ENCODE measurements at regions not wholly inside any gene's neighbourhood (a gene's known extent, or its start where the extent isn't known, plus 50 kb on each side); places are given as distances from the start of the nearest gene placed in this dataset.

DNA sequence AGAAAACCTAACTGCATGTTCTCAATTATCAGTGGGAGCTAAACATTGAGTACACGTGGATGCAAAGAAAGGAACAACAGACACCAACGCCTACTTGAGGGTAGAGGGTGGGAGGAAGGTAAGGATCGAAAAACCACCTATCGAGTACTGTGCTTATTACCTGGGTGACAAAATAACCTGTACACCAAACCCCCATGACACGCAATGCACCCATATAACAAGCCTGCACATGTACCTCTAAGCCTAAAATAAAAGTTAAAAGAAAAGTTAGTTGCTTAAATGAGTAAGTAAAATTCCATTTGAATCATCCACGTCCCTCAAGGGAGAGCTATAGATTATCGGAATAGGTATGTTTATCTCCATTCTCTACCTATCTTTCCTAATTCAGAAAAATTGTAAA is 210.2 kb upstream of the ADCY2 start:
- Histone ChIP-seq H3K27ac (ENCODE audit: low read depth in 1 of 2, low read length in 2 of 2) (no peak overlapping the region), H2AFZ (ENCODE audit: insufficient read depth, low read depth, low read length, poor library complexity, severe bottlenecking) (no peak overlapping the region), H3K4me1 (ENCODE audit: control insufficient read depth in 1 of 2, insufficient read depth in 2 of 2, low read length in 2 of 2) (no peaks in the 10 kb centered on the region), H3K4me3 (replicated peaks in 1 of 3; ENCODE audit: low read depth in 2 of 3, low read length in 3 of 3) (no peak overlapping the region), H3K79me2 (ENCODE audit: insufficient read depth, low read length) (no peaks in the 10 kb centered on the region), H4K20me1 (ENCODE audit: insufficient read depth, low read length) (no peaks in the 10 kb centered on the region), H3K9ac (ENCODE audit: insufficient read depth, low read length, poor library complexity, severe bottlenecking) (no peak overlapping the region), H3K9me3 (replicated peaks in 1 of 2; ENCODE audit: control insufficient read depth in 1 of 2, insufficient read depth in 1 of 2, low read length in 2 of 2) (peaks cover 0 to 2% of the 10 kb centered on the region in 2 donors), H3K27me3 (ENCODE audit: control insufficient read depth in 2 of 2, insufficient read depth in 2 of 2, low read length in 2 of 2) (no peaks in the 10 kb centered on the region), H3K36me3 (replicated peaks in 1 of 2; ENCODE audit: control insufficient read depth in 1 of 2, insufficient read depth in 2 of 2, low read length in 2 of 2) (no peaks in the 10 kb centered on the region), H3K4me2 (replicated peaks; ENCODE audit: extremely low read depth, low read length, poor library complexity, severe bottlenecking) (no peak overlapping the region)
- intact Hi-C loops (cut with micrococcal nuclease): no loop called here
- no peak for DNase-seq
- no CpG with 5 or more reads among the region's 7 CpGs for WGBS (ENCODE audit: insufficient coverage)
- peaks cover 0 to 11% (median 2%) of the 10 kb centered on the region in 7 donors for H3K9me3 Mint-ChIP-seq
- TF ChIP-seq CTCF (IDR thresholded peaks at IDR 0.05): no peak
- no peaks in the 10 kb centered on the region for H3K4me1 Mint-ChIP-seq
- no peaks in the 10 kb centered on the region for H3K27me3 Mint-ChIP-seq (ENCODE audit: low read depth in 3 of 3)
- H3K36me3 Mint-ChIP-seq: no peaks in the 10 kb centered on the region
- H3K27ac Mint-ChIP-seq: no peak overlapping the region
- H3K4me3 Mint-ChIP-seq: no peak overlapping the region

GRCh38 chr5:7186818-7187217 is 209.1 kb upstream of the ADCY2 start:
- Histone ChIP-seq H4K20me1 (ENCODE audit: insufficient read depth, low read length) (no peaks in the 10 kb centered on the region), H3K36me3 (replicated peaks in 1 of 2; ENCODE audit: control insufficient read depth in 1 of 2, insufficient read depth in 2 of 2, low read length in 2 of 2) (no peaks in the 10 kb centered on the region), H2AFZ (ENCODE audit: insufficient read depth, low read depth, low read length, poor library complexity, severe bottlenecking) (no peak overlapping the region), H3K9me3 (replicated peaks in 1 of 2; ENCODE audit: control insufficient read depth in 1 of 2, insufficient read depth in 1 of 2, low read length in 2 of 2) (peaks cover 0 to 2% of the 10 kb centered on the region in 2 donors), H3K4me3 (replicated peaks in 1 of 3; ENCODE audit: low read depth in 2 of 3, low read length in 3 of 3) (no peak overlapping the region), H3K4me2 (replicated peaks; ENCODE audit: extremely low read depth, low read length, poor library complexity, severe bottlenecking) (no peak overlapping the region), H3K27ac (ENCODE audit: low read depth in 1 of 2, low read length in 2 of 2) (no peak overlapping the region), H3K9ac (ENCODE audit: insufficient read depth, low read length, poor library complexity, severe bottlenecking) (no peak overlapping the region), H3K4me1 (ENCODE audit: control insufficient read depth in 1 of 2, insufficient read depth in 2 of 2, low read length in 2 of 2) (no peaks in the 10 kb centered on the region), H3K27me3 (ENCODE audit: control insufficient read depth in 2 of 2, insufficient read depth in 2 of 2, low read length in 2 of 2) (no peaks in the 10 kb centered on the region), H3K79me2 (ENCODE audit: insufficient read depth, low read length) (no peaks in the 10 kb centered on the region)
- no peak for DNase-seq
- Mint-ChIP-seq H3K27me3 (ENCODE audit: low read depth in 3 of 3) (no peaks in the 10 kb centered on the region), H3K4me3 (no peak overlapping the region), H3K27ac (no peak overlapping the region), H3K9me3 (peaks cover 0 to 11% (median 2%) of the 10 kb centered on the region in 7 donors), H3K4me1 (no peaks in the 10 kb centered on the region), H3K36me3 (no peaks in the 10 kb centered on the region)
- WGBS (ENCODE audit: insufficient coverage): no CpG with 5 or more reads among the region's 3 CpGs
- TF ChIP-seq CTCF (IDR thresholded peaks at IDR 0.05): no peak
- intact Hi-C loops (cut with micrococcal nuclease): no loop called here
